GM23338 (cell line): ENCODE measurements at regions not wholly inside any gene's neighbourhood (a gene's known extent, or its start where the extent isn't known, plus 50 kb on each side); places are given as distances from the start of the nearest gene placed in this dataset. TPM values are rescaled to one million over a fixed set of nuclear protein-coding genes. Genes with fewer than 3 reads are reported as not detected.

ENCODE experiments used
- ATAC-seq: fragments of 200-7000 bp; cut with Tn5 transposase; 3 replicates; pipeline ENCODE4 v1.9.1; 2020
- DNase-seq: peaks from one replicate; pipeline ENCODE4 v3.0.0-alpha.2; 2015; ENCODE audit warnings: low spot score
- H2AFZ ChIP-seq: fragments of 200-600 bp; sonication (generic); 2 replicates; pipeline ENCODE4 v1.8.0; 2016; ENCODE audit warnings: antibody characterized with exemption, mild to moderate bottlenecking, moderate library complexity
- H3F3A ChIP-seq: fragments of 200-600 bp; sonication (generic); replicated peaks from 2 replicates; pipeline ENCODE4 v1.8.0; 2017; ENCODE audit warnings: antibody characterized with exemption, mixed run types, low read depth
- H3K27ac ChIP-seq: fragments of 200-600 bp; sonication (generic); 2 replicates; pipeline ENCODE4 v1.6.1; 2016; ENCODE audit warnings: low read depth
- H3K27me3 ChIP-seq: fragments of 200-600 bp; sonication (generic); 2 replicates; pipeline ENCODE4 v1.8.0; 2016; ENCODE audit warnings: mild to moderate bottlenecking, mixed run types, moderate library complexity; ENCODE audit not compliant: insufficient read depth
- H3K36me3 ChIP-seq: fragments of 200-600 bp; sonication (generic); 2 replicates; pipeline ENCODE4 v1.8.0; 2016; ENCODE audit warnings: mild to moderate bottlenecking; ENCODE audit not compliant: insufficient read depth
- H3K4me1 ChIP-seq: fragments of 200-600 bp; sonication (generic); 2 replicates; pipeline ENCODE4 v1.8.0; 2016; ENCODE audit warnings: mild to moderate bottlenecking, moderate library complexity; ENCODE audit not compliant: insufficient read depth
- H3K4me2 ChIP-seq: fragments of 200-600 bp; sonication (generic); 2 replicates; pipeline ENCODE4 v1.7.1; 2017; ENCODE audit warnings: mixed run types
- H3K4me3 ChIP-seq: fragments of 200-600 bp; sonication (generic); 2 replicates; pipeline ENCODE4 v1.6.1; 2016; ENCODE audit warnings: mixed run types
- H3K79me2 ChIP-seq: fragments of 200-600 bp; sonication (generic); replicated peaks from 2 replicates; pipeline ENCODE4 v1.8.0; 2017; ENCODE audit warnings: mild to moderate bottlenecking; ENCODE audit not compliant: insufficient read depth
- H3K9me2 ChIP-seq: fragments of 200-600 bp; sonication (generic); 2 replicates; pipeline ENCODE4 v1.8.0; 2017; ENCODE audit not compliant: insufficient read depth
- H4K20me1 ChIP-seq: fragments of 200-600 bp; sonication (generic); replicated peaks from 2 replicates; pipeline ENCODE4 v1.8.0; 2017; ENCODE audit warnings: mild to moderate bottlenecking; ENCODE audit not compliant: insufficient read depth
- H3K27ac Mint-ChIP-seq: 2 replicates; pipeline ENCODE4 v1.8.0; 2020; ENCODE audit warnings: inconsistent platforms, mild to moderate bottlenecking, moderate library complexity, mixed read lengths
- H3K27me3 Mint-ChIP-seq: 3 replicates; pipeline ENCODE4 v1.8.0; 2022; ENCODE audit warnings: low read depth, mild to moderate bottlenecking, moderate library complexity, mixed read lengths, inconsistent platforms; ENCODE audit not compliant: insufficient read depth, poor library complexity
- H3K36me3 Mint-ChIP-seq: 3 replicates; pipeline ENCODE4 v1.8.0; 2021; ENCODE audit warnings: low read depth, mild to moderate bottlenecking, inconsistent platforms, moderate library complexity, mixed read lengths
- H3K4me1 Mint-ChIP-seq: 3 replicates; pipeline ENCODE4 v1.8.0; 2020; ENCODE audit warnings: mild to moderate bottlenecking, inconsistent platforms, mixed read lengths
- H3K4me3 Mint-ChIP-seq: 3 replicates; pipeline ENCODE4 v1.8.0; 2021; ENCODE audit warnings: moderate library complexity, mild to moderate bottlenecking, inconsistent platforms, mixed read lengths
- H3K9me3 Mint-ChIP-seq: 3 replicates; pipeline ENCODE4 v1.8.0; 2020; ENCODE audit warnings: moderate library complexity, mild to moderate bottlenecking, inconsistent platforms, mixed read lengths
- CREB1 ChIP-seq: fragments of 250-450 bp; sonication (Bioruptor Pico); IDR thresholded peaks from 2 replicates; pipeline ENCODE4 v1.5.0; 2020; ENCODE audit warnings: low read depth, mild to moderate bottlenecking, moderate library complexity
- EZH2 ChIP-seq: fragments of 200-600 bp; sonication (generic); IDR thresholded peaks from one replicate; pipeline ENCODE4 v1.8.0; 2017; ENCODE audit warnings: antibody characterized with exemption, mild to moderate bottlenecking, low read depth; ENCODE audit not compliant: unreplicated experiment
- EZH2phosphoT487 ChIP-seq: fragments of 200-600 bp; sonication (generic); IDR thresholded peaks from one replicate; pipeline ENCODE4 v1.8.1; 2018; ENCODE audit warnings: antibody characterized with exemption; ENCODE audit not compliant: unreplicated experiment
- JUNB ChIP-seq: IDR thresholded peaks from one replicate; pipeline ENCODE4 v1.6.1; 2016; ENCODE audit warnings: antibody characterized with exemption; ENCODE audit not compliant: unreplicated experiment
- NANOG ChIP-seq: IDR thresholded peaks from 2 replicates; pipeline ENCODE4 v1.6.1; 2016; ENCODE audit warnings: antibody characterized with exemption, borderline replicate concordance
- POLR2AphosphoS5 ChIP-seq: IDR thresholded peaks from 2 replicates; pipeline ENCODE4 v1.6.1; 2016; ENCODE audit warnings: antibody characterized with exemption, low read depth
- small RNA-seq: library from RNA; depleted of rRNA; stranded (forward); fragments of <200 nt; gene quantifications from one replicate; pipeline ENCODE3, GENCODE V24; 2014; ENCODE audit warnings: low replicate concordance
- TF ChIP-seq, protein P1 (sequence below): IDR thresholded peaks from 2 replicates; pipeline ENCODE4 v1.6.1; 2016; ENCODE audit warnings: antibody characterized with exemption
- TF ChIP-seq, protein P2 (sequence below): IDR thresholded peaks from one replicate; pipeline ENCODE4 v1.6.1; 2018; ENCODE audit warnings: antibody characterized with exemption; ENCODE audit not compliant: unreplicated experiment

DNA sequence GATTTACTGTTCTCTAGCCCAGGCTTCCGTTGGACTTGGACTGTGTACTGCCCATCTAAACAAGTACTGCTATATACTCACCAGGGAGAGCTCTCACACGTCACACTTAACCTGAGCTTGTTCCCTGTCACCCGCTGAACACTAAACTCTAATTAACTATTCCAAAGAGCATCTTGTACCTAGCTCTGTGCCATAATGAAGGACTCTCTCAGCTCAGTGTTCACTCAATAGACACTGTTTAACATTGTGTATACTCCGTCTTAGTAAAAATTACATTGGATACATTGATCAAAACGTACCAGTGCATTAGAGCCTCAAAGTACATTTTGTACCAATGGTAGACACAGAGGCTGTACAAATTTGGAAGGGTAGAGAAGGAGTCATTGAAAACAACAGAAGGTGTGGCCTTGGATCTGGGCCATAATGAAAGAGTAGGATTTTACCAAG lies 55.4 kb upstream of the EPHA7 start (continued):
- TF ChIP-seq, protein P1, sequence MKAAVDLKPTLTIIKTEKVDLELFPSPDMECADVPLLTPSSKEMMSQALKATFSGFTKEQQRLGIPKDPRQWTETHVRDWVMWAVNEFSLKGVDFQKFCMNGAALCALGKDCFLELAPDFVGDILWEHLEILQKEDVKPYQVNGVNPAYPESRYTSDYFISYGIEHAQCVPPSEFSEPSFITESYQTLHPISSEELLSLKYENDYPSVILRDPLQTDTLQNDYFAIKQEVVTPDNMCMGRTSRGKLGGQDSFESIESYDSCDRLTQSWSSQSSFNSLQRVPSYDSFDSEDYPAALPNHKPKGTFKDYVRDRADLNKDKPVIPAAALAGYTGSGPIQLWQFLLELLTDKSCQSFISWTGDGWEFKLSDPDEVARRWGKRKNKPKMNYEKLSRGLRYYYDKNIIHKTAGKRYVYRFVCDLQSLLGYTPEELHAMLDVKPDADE: no peak
- no peak for TF ChIP-seq EZH2phosphoT487

DNA sequence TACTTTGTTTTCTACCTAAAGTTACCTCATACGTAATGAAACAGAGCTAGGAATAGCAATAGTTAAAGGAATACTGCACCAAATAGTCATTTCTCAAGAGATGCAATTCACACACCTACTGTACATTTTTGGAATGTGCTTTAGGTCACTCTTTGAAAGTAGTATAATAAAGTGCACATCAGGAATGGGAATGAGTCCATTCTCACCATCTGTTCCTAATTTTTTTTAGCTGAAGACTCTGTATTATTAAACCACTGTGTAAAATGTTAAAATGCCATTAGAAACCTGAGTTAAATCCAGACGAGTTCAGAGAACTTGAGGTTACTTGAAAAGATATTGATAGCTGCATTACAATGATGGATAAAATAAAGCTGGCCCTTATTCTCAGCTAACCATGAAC lies 51.9 kb upstream of the EPHA7 start:
- Histone ChIP-seq H3K4me3 (no peak overlapping the region), H3F3A (no peaks in the 10 kb centered on the region), H3K36me3 (no peaks in the 10 kb centered on the region), H4K20me1 (no peaks in the 10 kb centered on the region), H3K27ac (no peak overlapping the region), H3K9me2 (no peaks in the 10 kb centered on the region), H3K4me1 (0 out of 2 replicates have a peak, but pooled peaks cover 4% of the 10 kb centered on the region), H2AFZ (no peak overlapping the region), H3K4me2 (no peak overlapping the region), H3K27me3 (no peaks in the 10 kb centered on the region), H3K79me2 (no peaks in the 10 kb centered on the region)
- Mint-ChIP-seq H3K36me3 (no peaks in the 10 kb centered on the region), H3K27me3 (no peaks in the 10 kb centered on the region), H3K9me3 (no peaks in the 10 kb centered on the region), H3K27ac (no peak overlapping the region), H3K4me3 (no peak overlapping the region), H3K4me1 (peaks cover 3% of the 10 kb centered on the region; the same call in 2 of the 3 replicates)
- DNase-seq: no peak
- no peak for TF ChIP-seq POLR2AphosphoS5
- TF ChIP-seq, protein P2, sequence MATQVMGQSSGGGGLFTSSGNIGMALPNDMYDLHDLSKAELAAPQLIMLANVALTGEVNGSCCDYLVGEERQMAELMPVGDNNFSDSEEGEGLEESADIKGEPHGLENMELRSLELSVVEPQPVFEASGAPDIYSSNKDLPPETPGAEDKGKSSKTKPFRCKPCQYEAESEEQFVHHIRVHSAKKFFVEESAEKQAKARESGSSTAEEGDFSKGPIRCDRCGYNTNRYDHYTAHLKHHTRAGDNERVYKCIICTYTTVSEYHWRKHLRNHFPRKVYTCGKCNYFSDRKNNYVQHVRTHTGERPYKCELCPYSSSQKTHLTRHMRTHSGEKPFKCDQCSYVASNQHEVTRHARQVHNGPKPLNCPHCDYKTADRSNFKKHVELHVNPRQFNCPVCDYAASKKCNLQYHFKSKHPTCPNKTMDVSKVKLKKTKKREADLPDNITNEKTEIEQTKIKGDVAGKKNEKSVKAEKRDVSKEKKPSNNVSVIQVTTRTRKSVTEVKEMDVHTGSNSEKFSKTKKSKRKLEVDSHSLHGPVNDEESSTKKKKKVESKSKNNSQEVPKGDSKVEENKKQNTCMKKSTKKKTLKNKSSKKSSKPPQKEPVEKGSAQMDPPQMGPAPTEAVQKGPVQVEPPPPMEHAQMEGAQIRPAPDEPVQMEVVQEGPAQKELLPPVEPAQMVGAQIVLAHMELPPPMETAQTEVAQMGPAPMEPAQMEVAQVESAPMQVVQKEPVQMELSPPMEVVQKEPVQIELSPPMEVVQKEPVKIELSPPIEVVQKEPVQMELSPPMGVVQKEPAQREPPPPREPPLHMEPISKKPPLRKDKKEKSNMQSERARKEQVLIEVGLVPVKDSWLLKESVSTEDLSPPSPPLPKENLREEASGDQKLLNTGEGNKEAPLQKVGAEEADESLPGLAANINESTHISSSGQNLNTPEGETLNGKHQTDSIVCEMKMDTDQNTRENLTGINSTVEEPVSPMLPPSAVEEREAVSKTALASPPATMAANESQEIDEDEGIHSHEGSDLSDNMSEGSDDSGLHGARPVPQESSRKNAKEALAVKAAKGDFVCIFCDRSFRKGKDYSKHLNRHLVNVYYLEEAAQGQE: no peak
- no peak for TF ChIP-seq NANOG
- TF ChIP-seq EZH2phosphoT487: no peak
- TF ChIP-seq EZH2: no peak
- TF ChIP-seq CREB1 (CRISPR knock-in tag): no peak
- no peak for TF ChIP-seq JUNB
- ATAC-seq: no peak

Small RNA genes in the stretch of these regions (small RNA-seq; reads per million reads assigned to genes)
- not detected for gene AL078595.1
- gene RF00425: not detected
